H9 (cell line): ENCODE measurements at regions not wholly inside any gene's neighbourhood (a gene's known extent, or its start where the extent isn't known, plus 50 kb on each side); places are given as distances from the start of the nearest gene placed in this dataset.

Source experiments
- DNase-seq: peaks from one replicate; pipeline ENCODE4 v3.0.0-alpha.2; 2017
- H2AFZ ChIP-seq: one replicate; pipeline ENCODE4 v1.6.1; 2013; ENCODE audit warnings: mild to moderate bottlenecking, low read length, control low read depth, moderate library complexity
- H2AK5ac ChIP-seq: 2 replicates; pipeline ENCODE4 v1.6.1; 2013; ENCODE audit warnings: low read length, control low read depth, mixed read lengths; ENCODE audit not compliant: insufficient read length
- H2BK120ac ChIP-seq: one replicate; pipeline ENCODE4 v1.6.1; 2013; ENCODE audit warnings: low read depth, mild to moderate bottlenecking, low read length, control low read depth, inconsistent platforms; ENCODE audit not compliant: poor library complexity, severe bottlenecking
- H2BK12ac ChIP-seq: 2 replicates; pipeline ENCODE4 v1.6.1; 2013; ENCODE audit warnings: low read length, control low read depth, mixed read lengths, low read depth; ENCODE audit not compliant: insufficient read length
- H2BK15ac ChIP-seq: 2 replicates; pipeline ENCODE4 v1.6.1; 2013; ENCODE audit warnings: low read depth, low read length, control low read depth
- H2BK20ac ChIP-seq: one replicate; pipeline ENCODE4 v1.6.1; 2013; ENCODE audit warnings: low read depth, mild to moderate bottlenecking, low read length, control low read depth, inconsistent platforms; ENCODE audit not compliant: poor library complexity, severe bottlenecking
- H2BK5ac ChIP-seq: 2 replicates; pipeline ENCODE4 v1.6.1; 2013; ENCODE audit warnings: low read length, control low read depth, mixed read lengths; ENCODE audit not compliant: insufficient read length
- H3K14ac ChIP-seq: 2 replicates; pipeline ENCODE4 v1.6.1; 2013; ENCODE audit warnings: low read length, control low read depth; ENCODE audit not compliant: insufficient read depth
- H3K18ac ChIP-seq: 2 replicates; pipeline ENCODE4 v1.6.1; 2013; ENCODE audit warnings: low read depth, mild to moderate bottlenecking, mixed read lengths, low read length, control low read depth; ENCODE audit not compliant: insufficient read length
- H3K23ac ChIP-seq: 2 replicates; pipeline ENCODE4 v1.6.1; 2013; ENCODE audit warnings: low read length, control low read depth, mixed read lengths, low read depth; ENCODE audit not compliant: insufficient read length
- H3K23me2 ChIP-seq: 2 replicates; pipeline ENCODE4 v1.6.1; 2013; ENCODE audit warnings: low read depth, mild to moderate bottlenecking, mixed read lengths, low read length, control low read depth; ENCODE audit not compliant: insufficient read length, poor library complexity, severe bottlenecking
- H3K27ac ChIP-seq: 2 replicates; pipeline ENCODE4 v1.5.1; 2013; ENCODE audit warnings: low read length, control low read depth, mixed read lengths, low read depth; ENCODE audit not compliant: insufficient read length
- H3K27me3 ChIP-seq: 2 replicates; pipeline ENCODE4 v1.6.1; 2013; ENCODE audit warnings: low read length, control low read depth, inconsistent platforms; ENCODE audit not compliant: insufficient read depth
- H3K4ac ChIP-seq: 2 replicates; pipeline ENCODE4 v1.6.1; 2013; ENCODE audit warnings: low read depth, mild to moderate bottlenecking, control low read depth, inconsistent platforms, low read length, moderate library complexity
- H3K4me1 ChIP-seq: 2 replicates; pipeline ENCODE4 v1.6.1; 2013; ENCODE audit warnings: low read length, control low read depth, inconsistent platforms; ENCODE audit not compliant: insufficient read depth
- H3K4me2 ChIP-seq: 2 replicates; pipeline ENCODE4 v1.6.1; 2013; ENCODE audit warnings: low read length, control low read depth, mixed read lengths; ENCODE audit not compliant: insufficient read length, insufficient read depth
- H3K56ac ChIP-seq: 2 replicates; pipeline ENCODE4 v1.6.1; 2013; ENCODE audit warnings: low read depth, mild to moderate bottlenecking, mixed read lengths, low read length, control low read depth; ENCODE audit not compliant: insufficient read length
- H3K79me1 ChIP-seq: 2 replicates; pipeline ENCODE4 v1.6.1; 2013; ENCODE audit warnings: low read depth, mild to moderate bottlenecking, moderate library complexity, low read length, control low read depth, inconsistent platforms; ENCODE audit not compliant: insufficient read depth, poor library complexity, severe bottlenecking
- H3K79me2 ChIP-seq: 2 replicates; pipeline ENCODE4 v1.6.1; 2013; ENCODE audit warnings: low read length, control low read depth, inconsistent platforms; ENCODE audit not compliant: insufficient read depth
- H3K9ac ChIP-seq: 2 replicates; pipeline ENCODE4 v1.6.1; 2013; ENCODE audit warnings: low read length, control low read depth, mixed read lengths; ENCODE audit not compliant: insufficient read length; ENCODE audit errors: extremely low read depth
- H3K9me3 ChIP-seq: one replicate; pipeline ENCODE4 v1.6.1; 2013; ENCODE audit warnings: low read depth, low read length, inconsistent platforms; ENCODE audit not compliant: control insufficient read depth
- H3T11ph ChIP-seq: one replicate; pipeline ENCODE4 v1.6.1; 2013; ENCODE audit warnings: mild to moderate bottlenecking, low read length, control low read depth, inconsistent platforms
- H4K20me1 ChIP-seq: one replicate; pipeline ENCODE4 v1.6.1; 2013; ENCODE audit not compliant: control insufficient read depth, insufficient read length, insufficient read depth
- H4K5ac ChIP-seq: 2 replicates; pipeline ENCODE4 v1.6.1; 2013; ENCODE audit warnings: low read depth, mild to moderate bottlenecking, mixed read lengths, low read length, control low read depth; ENCODE audit not compliant: insufficient read length
- H4K8ac ChIP-seq: replicated peaks from 2 replicates; pipeline ENCODE4 v1.6.1; 2013; ENCODE audit warnings: low read length, control low read depth, mixed read lengths, low read depth; ENCODE audit not compliant: insufficient read length
- H4K91ac ChIP-seq: 2 replicates; pipeline ENCODE4 v1.6.1; 2013; ENCODE audit warnings: low read depth, mild to moderate bottlenecking, moderate library complexity, mixed read lengths, low read length, control low read depth; ENCODE audit not compliant: insufficient read length
- H3K27ac Mint-ChIP-seq, 3 experiments: 2 replicates in 2 of 3; 3 replicates in 1 of 3; pipeline ENCODE4 v1.8.0; 2020 to 2021; ENCODE audit warnings: mixed read lengths in 3 of 3, mild to moderate bottlenecking in 1 of 3, moderate library complexity in 1 of 3
- H3K27me3 Mint-ChIP-seq: 2 replicates; pipeline ENCODE4 v1.8.0; 2021; ENCODE audit warnings: low read depth, mild to moderate bottlenecking, moderate library complexity, mixed read lengths
- H3K36me3 Mint-ChIP-seq, 3 experiments: 2 replicates in 2 of 3; 3 replicates in 1 of 3; pipeline ENCODE4 v1.8.0; 2020 to 2021; ENCODE audit warnings: low read depth in 3 of 3, mixed read lengths in 3 of 3; ENCODE audit not compliant: insufficient read depth in 1 of 3
- H3K4me1 Mint-ChIP-seq, 2 experiments: 2 replicates each; pipeline ENCODE4 v1.8.0; 2020; ENCODE audit warnings: mixed read lengths in 2 of 2
- H3K4me3 Mint-ChIP-seq, 2 experiments: 2 replicates in 1 of 2; 3 replicates in 1 of 2; pipeline ENCODE4 v1.8.0; 2020 to 2021; ENCODE audit warnings: mild to moderate bottlenecking in 2 of 2, mixed read lengths in 2 of 2, moderate library complexity in 1 of 2
- H3K9me3 Mint-ChIP-seq, 2 experiments: 2 replicates in 1 of 2; 3 replicates in 1 of 2; pipeline ENCODE4 v1.8.0; 2020; ENCODE audit warnings: mild to moderate bottlenecking in 2 of 2, mixed read lengths in 2 of 2, moderate library complexity in 1 of 2
- WGBS: extraction: QIAGEN DNeasy Blood & Tissue Kit; methylation state at CpG from one replicate; pipeline ENCODE4 v1.1.7; 2013; ENCODE audit warnings: missing lambda C conversion rate, low lambda C conversion rate, mixed read lengths; ENCODE audit not compliant: insufficient read length; ENCODE audit errors: extremely low coverage; 5-methylcytosine and 5-hydroxymethylcytosine counted together
- TF ChIP-seq, protein P1 (sequence below): fragments of 200-600 bp; sonication (generic); conservative IDR thresholded peaks from 3 replicates; pipeline ENCODE4 v1.8.0; 2021; ENCODE audit warnings: antibody characterized with exemption, mild to moderate bottlenecking

- Histone ChIP-seq H3K4me1 (no peaks in the 10 kb centered on the region), H3K18ac (no peak overlapping the region), H3K79me1 (no peaks in the 10 kb centered on the region), H3K4me2 (no peak overlapping the region), H4K8ac (no peak overlapping the region), H2BK5ac (no peak overlapping the region), H4K20me1 (no peaks in the 10 kb centered on the region), H2BK12ac (no peak overlapping the region), H4K5ac (no peak overlapping the region), H2BK20ac (no peak overlapping the region), H3K56ac (no peak overlapping the region), H3K23ac (no peak overlapping the region), H3T11ph (no peak overlapping the region), H2AK5ac (no peak overlapping the region), H2AFZ (no peak overlapping the region), H3K23me2 (no peaks in the 10 kb centered on the region), H3K9ac (no peak overlapping the region), H4K91ac (no peak overlapping the region), H3K79me2 (no peaks in the 10 kb centered on the region), H2BK15ac (no peak overlapping the region), H3K4ac (no peak overlapping the region), H2BK120ac (no peak overlapping the region), H3K27ac (no peak overlapping the region), H3K27me3 (no peaks in the 10 kb centered on the region), H3K9me3 (no peaks in the 10 kb centered on the region), H3K14ac (no peak overlapping the region)
- Mint-ChIP-seq H3K27ac (no peak overlapping the region), H3K27me3 (no peaks in the 10 kb centered on the region), H3K4me1 (peaks cover 3 to 5% of the 10 kb centered on the region in 2 experiments; a peak in 2 of 4 replicates), H3K36me3 (no peaks in the 10 kb centered on the region), H3K4me3 (no peak overlapping the region), H3K9me3 (no peaks in the 10 kb centered on the region)
- TF ChIP-seq, protein P1, sequence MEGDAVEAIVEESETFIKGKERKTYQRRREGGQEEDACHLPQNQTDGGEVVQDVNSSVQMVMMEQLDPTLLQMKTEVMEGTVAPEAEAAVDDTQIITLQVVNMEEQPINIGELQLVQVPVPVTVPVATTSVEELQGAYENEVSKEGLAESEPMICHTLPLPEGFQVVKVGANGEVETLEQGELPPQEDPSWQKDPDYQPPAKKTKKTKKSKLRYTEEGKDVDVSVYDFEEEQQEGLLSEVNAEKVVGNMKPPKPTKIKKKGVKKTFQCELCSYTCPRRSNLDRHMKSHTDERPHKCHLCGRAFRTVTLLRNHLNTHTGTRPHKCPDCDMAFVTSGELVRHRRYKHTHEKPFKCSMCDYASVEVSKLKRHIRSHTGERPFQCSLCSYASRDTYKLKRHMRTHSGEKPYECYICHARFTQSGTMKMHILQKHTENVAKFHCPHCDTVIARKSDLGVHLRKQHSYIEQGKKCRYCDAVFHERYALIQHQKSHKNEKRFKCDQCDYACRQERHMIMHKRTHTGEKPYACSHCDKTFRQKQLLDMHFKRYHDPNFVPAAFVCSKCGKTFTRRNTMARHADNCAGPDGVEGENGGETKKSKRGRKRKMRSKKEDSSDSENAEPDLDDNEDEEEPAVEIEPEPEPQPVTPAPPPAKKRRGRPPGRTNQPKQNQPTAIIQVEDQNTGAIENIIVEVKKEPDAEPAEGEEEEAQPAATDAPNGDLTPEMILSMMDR: no peak
- no peak for DNase-seq
- no CpG with 5 or more reads among the region's 5 CpGs for WGBS
Observed at GRCh38 chr1:72650843-72651435, 368.6 kb upstream of the NEGR1 start.
